LoVo (cell line): ENCODE measurements at regions not wholly inside any gene's neighbourhood (a gene's known extent, or its start where the extent isn't known, plus 50 kb on each side); places are given as distances from the start of the nearest gene placed in this dataset.

Experiments
- DNase-seq: peaks from one replicate; pipeline ENCODE4 v3.0.0-alpha.2; 2016; ENCODE audit warnings: low spot score

DNA sequence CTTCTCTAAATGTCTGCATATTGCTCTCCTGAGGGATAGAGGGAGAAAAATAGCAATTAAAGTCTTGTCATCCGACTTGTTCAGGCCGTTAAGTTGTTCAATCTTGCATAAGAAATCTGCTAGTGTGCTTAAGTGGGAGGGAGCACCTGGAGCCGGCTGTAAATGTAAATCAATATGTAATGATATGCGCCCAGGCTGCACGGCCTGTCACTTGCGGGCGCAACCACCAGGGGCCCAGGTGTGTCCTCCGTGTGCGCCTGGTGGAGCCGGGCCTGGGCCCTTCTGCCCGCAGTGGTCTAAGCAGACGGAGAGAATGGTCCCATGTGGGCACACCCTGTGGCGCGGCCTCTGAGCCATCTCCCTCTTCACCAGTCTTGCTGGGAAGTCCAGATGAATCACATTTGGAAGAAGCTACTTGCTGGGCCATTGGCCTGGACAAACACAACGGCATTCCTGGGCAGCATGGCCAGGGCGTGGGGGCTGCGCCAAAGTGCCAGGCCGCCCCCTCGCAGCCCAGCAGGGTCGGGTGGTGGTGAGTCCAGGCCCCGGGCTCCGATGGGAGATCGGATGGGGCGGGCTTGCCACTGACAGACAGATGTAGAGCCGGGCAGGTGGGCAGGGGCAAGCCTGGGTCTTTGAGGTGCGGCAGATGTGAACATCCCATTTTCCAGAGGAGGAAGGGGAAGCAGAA, 193.3 kb upstream of the C14orf180 start:
- no peak for DNase-seq

GRCh38 chr14:104387022-104388010, 192.2 kb upstream of the C14orf180 start:
- no peak for DNase-seq

- no peak for DNase-seq
Observed at GRCh38 chr14:104388011-104388521, 191.5 kb upstream of the C14orf180 start.

GRCh38 chr14:104388541-104389325, 190.8 kb upstream of the C14orf180 start:
- DNase-seq: no peak

- no peak for DNase-seq
Observed at GRCh38 chr14:104389326-104390220, 190.0 kb upstream of the C14orf180 start.

DNA sequence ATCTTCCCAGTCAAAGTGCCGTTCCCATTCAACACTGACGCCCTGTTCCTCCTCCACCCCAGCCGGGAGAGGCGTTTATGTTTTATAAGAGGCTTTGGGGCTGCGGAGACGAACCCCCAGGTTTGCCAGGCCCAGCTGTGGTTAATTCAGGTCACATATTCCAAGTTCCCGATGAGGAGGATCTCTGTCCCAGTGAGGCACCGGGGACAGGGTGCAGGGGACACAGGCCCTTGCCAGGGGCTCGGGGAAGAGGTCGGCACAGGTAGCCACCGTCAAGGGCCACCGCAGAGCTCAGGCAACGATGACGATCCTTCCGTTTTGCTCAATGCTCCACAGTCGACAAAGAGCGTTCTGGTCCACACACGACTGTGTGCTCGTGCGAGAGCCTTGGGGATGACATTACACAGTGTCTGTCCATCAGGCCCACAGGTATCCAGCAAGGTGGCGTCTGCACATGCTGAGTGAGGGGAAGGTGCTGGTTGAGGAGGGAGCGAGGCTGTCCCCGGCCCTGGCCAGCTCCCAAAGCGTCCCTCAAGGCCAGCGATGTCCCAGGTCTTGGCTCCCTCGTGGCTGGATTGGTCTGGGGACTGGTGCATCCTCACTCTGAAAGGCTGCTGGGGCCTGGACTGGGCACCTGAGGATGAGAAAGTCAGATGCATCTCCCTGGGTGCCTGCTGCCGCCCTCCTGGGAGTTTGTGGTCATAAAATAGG, 189.2 kb upstream of the C14orf180 start:
- no peak for DNase-seq

- DNase-seq: no peak
Observed at GRCh38 chr14:104390941-104391901, 188.3 kb upstream of the C14orf180 start.

DNA sequence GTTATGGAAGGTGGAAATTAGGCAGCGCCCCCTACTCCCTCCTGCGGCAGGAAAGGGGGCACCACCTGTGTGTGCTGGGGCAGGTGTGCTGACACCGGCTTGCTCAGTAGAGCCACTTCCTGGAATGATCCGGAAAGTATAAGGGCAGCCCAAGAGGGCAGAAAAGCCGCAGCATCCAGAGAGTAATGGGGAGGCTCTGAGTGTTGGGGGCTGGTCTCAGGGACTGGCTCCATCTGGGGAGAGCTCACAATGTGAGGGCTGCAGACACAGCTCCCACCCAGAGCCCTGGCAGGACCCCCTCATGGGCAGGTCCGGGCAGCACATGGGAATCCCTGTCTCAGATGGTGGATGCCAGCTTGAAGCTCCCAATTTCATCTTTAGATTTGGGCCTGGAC, 187.6 kb upstream of the C14orf180 start:
- DNase-seq: no peak

DNA sequence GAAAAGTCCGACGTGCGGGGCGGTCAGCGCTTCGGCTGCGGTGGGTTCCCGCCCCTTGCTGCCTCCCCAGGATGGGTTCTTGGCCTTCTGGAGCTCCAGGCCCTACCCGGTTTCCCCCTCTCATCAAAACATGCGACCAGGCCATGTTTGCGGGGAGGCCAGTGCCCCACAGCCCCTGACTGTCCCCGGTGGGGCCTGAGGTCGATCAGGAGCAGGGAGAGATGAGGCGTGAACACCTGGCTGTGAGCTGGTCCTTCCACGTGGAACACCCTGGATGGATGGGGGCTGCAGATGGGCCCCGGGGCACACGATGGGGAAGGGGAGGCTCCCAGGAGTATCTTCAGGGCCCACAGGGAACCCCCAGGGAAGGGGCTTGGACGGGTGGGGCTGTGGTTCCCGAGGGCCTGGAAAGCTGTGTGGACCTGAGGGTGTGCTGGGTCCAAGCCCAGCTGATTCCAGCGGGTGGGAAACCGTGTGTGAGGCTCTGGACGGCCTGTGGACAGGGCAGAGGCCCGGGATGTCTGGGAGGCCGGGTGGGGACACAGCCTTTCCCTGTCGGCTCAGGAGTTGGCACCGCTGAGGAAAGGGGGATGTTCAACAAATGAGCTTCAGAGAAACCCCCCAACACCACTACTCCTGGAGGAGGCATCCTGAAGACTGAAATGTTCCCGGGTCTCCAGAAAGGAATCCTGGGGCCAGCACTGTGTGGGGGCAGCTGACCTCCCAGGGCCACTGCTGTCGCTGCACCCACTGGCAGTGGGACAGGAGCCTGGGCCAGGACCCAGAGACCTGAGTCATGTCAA, 187.0 kb upstream of the C14orf180 start:
- DNase-seq: no peak

GRCh38 chr14:104393199-104393897, 186.2 kb upstream of the C14orf180 start:
- DNase-seq: no peak

- DNase-seq: no peak
Observed at GRCh38 chr14:104393898-104394381, 185.6 kb upstream of the C14orf180 start.

DNA sequence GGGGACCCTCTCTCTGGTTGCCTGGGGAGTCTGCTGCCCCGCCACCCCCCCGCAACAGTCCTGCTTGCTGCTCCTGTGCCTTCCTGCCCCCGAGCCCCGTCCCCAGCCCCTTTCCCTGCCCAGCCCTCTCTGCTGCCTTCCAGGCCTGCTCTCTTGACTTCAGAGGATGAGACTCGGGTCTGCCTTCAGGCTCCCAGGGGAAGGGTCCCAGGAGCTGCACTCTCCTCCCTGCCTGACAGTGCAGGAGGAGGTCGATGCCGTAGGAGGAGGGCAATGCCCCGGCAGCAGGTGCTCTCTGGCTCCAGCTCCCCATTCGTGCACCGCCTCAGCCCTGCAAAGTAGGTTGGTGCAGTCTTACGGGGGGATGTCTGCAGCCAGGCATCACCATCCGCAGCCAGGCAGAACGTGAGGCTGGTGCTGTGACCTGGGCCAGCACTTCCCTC, 185.1 kb upstream of the C14orf180 start:
- no peak for DNase-seq

DNA sequence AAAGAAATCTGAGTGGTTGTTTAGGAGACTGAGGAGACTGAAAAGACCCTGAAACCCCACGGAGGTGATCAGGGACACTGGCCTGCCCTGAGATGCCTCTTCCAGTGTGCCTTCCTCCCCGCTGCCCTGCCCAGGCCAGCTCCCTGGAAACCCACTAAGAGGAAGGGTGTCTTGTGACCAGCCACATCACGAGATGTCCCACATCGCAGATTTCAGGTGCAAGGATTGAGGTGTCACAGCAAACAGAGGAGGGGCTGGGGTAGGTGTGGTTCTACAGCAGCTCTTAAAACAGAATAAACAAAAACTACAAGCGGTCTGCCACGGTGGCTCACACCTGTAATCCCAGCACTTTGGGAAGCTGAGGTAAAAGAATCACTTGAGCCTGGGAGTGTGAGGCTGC, 184.3 kb upstream of the C14orf180 start:
- DNase-seq: no peak

DNA sequence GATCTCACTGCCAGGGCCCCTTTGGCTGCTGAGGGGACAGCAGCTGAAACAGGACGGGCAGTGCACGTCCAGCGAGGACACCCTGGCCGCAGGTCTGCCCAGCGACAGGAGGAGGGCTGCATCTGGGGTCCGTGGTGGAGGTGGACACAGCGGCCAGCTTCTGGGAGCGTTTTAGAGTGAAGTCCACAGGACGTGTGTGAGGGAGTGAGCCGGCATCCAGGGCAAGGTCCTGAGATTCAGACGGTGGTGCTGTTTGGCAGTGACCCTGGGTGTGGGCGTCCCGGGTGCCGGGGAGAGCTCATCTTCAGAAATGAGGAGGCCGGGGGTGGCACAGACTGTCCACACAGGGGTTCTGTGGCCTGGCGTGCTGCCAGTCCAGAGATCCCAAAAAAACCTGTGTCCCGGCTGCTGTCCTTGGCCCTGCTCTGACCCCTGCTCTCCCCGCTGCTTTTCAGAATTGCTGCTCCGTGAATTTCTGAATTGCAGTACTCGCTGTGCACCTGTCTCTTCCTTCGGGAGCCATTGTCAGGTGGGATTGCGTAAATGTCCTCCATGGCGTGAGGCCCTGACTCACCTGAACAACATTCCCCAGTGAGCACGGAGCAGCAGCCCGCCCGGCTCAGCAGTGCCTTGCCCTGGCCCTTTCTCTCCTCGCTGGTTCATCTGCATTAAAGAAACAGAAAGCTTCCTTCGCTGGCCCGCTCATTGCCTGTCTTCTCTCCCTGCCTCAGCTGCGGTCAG, 183.5 kb upstream of the C14orf180 start:
- no peak for DNase-seq

GRCh38 chr14:104396682-104397470, 182.7 kb upstream of the C14orf180 start:
- DNase-seq: no peak

DNA sequence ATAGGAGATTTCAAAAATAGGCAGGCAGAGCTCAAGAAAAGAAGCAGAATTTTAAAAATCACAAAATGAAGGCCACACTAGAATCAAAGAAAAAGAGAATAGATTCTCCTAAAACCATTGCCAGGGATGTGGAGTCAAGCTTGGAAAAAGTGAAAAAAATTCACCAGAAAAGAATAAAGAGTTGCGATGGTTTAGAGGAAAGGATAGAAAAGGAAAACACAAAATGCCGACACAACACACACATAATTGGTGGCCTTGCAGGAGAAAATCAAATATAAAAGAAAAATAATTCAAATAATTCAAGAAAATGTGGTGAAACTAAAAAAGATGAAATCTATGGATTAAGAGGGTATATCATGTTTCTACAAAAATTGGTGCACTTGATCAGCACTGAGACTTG, 181.6 kb upstream of the C14orf180 start:
- DNase-seq: no peak
